ENCODE measurements at regions not wholly inside any gene's neighbourhood (a gene's known extent, or its start where the extent isn't known, plus 50 kb on each side); places are given as distances from the start of the nearest gene placed in this dataset.

- Histone ChIP-seq H3K14ac (replicated peaks; ENCODE audit: low read depth, low read length) (no peak overlapping the region), H2BK15ac (ENCODE audit: low read depth, low read length) (no peak overlapping the region), H3K4me1 (ENCODE audit: control insufficient read depth, insufficient read depth, low read length) (no peaks in the 10 kb centered on the region), H3K56ac (ENCODE audit: extremely low read depth, insufficient read depth, low read length) (no peak overlapping the region), H2BK120ac (ENCODE audit: low read depth, low read length) (no peak overlapping the region), H2BK20ac (ENCODE audit: low read depth, low read length) (no peak overlapping the region), H2AK9ac (replicated peaks; ENCODE audit: low read depth, low read length, poor library complexity) (no peak overlapping the region), H3K9ac (ENCODE audit: low read depth, low read length) (no peak overlapping the region), H3K4ac (ENCODE audit: low read depth, low read length) (no peak overlapping the region), H2AK5ac (ENCODE audit: low read depth, low read length) (no peak overlapping the region), H3K9me3 (ENCODE audit: control insufficient read depth, insufficient read depth, low read length) (no peaks in the 10 kb centered on the region), H2AFZ (replicated peaks; ENCODE audit: low read length, poor library complexity) (no peak overlapping the region), H3K23ac (ENCODE audit: low read depth, low read length) (no peak overlapping the region), H4K8ac (ENCODE audit: low read depth in 2 of 2, low read length in 2 of 2) (no peak overlapping the region), H3K36me3 (ENCODE audit: control insufficient read depth, insufficient read depth, low read length) (no peaks in the 10 kb centered on the region), H3K9me1 (ENCODE audit: insufficient read depth, low read length) (no peaks in the 10 kb centered on the region), H3K4me2 (ENCODE audit: low read depth, low read length) (no peak overlapping the region), H4K91ac (ENCODE audit: insufficient read depth, low read depth, low read length) (no peak overlapping the region), H3K4me3 (ENCODE audit: insufficient read depth, low read depth, low read length) (no peak overlapping the region), H2BK5ac (ENCODE audit: low read depth, low read length, poor library complexity, severe bottlenecking) (no peak overlapping the region), H3K27me3 (ENCODE audit: control insufficient read depth, insufficient read depth, low read length) (no peaks in the 10 kb centered on the region), H3K27ac (ENCODE audit: insufficient read depth, low read length) (no peak overlapping the region), H4K5ac (ENCODE audit: low read depth, low read length) (no peak overlapping the region), H3K18ac (ENCODE audit: low read depth, low read length) (no peak overlapping the region), H3K79me1 (ENCODE audit: low read depth in 1 of 2, low read length in 2 of 2) (no peaks in the 10 kb centered on the region), H4K20me1 (ENCODE audit: insufficient read depth, low read length) (no peaks in the 10 kb centered on the region)
- WGBS, 2 experiments (ENCODE audit: extremely low coverage in 2 of 2, insufficient read length in 1 of 2) = no CpG with 5 or more reads among the region's 6 CpGs
- ATAC-seq (ENCODE audit: low read depth) (no peak), DNase-seq (no peak)
- ChIA-PET POLR2A (ENCODE audit: unreplicated experiment) (no interaction called here), CTCF (no interaction called here)
- dilution Hi-C loops (cut with HindIII; ENCODE audit: low sequenced_read_pairs, unreplicated experiment) = no loop called here
- intact Hi-C loops (cut with micrococcal nuclease) = no loop called here
- no TSS peak for BruUV-seq (replicated peaks)
- in situ Hi-C loops (cut with MboI; ENCODE audit: low sequenced_read_pairs) = no loop called here
- TF ChIP-seq CHD1 (IDR thresholded peaks at IDR 0.05; ENCODE audit: low read depth, low read length) = no peak
- no peak for TF ChIP-seq MAZ (IDR thresholded peaks at IDR 0.05; ENCODE audit: borderline replicate concordance, low read depth, low read length)
- no peak for TF ChIP-seq CEBPB (IDR thresholded peaks at IDR 0.05; ENCODE audit: low read depth, low read length)
Measured at GRCh38 chr9:27801545-27801944, 228.3 kb upstream of the C9orf72 start.
